B cell (primary cell): ENCODE measurements at regions not wholly inside any gene's neighbourhood (a gene's known extent, or its start where the extent isn't known, plus 50 kb on each side); places are given as distances from the start of the nearest gene placed in this dataset.

Experiments
- ATAC-seq: fragments of 200-7000 bp; cut with Tn5 transposase; one replicate; pipeline ENCODE4 v1.10.0; 2021; ENCODE audit warnings: low read depth, mild to moderate bottlenecking, moderate number of reproducible peaks, moderate library complexity
- CTCF ChIA-PET: fragments of 350-600 bp; sonication (Branson Sonifier 250); formaldehyde crosslinking; loops from one replicate; lab custom pipeline; 2021; ENCODE audit warnings: antibody characterized with exemption, inconsistent platforms; lab: Charles Lee
- POLR2A ChIA-PET: fragments of 350-600 bp; sonication (Branson Sonifier 250); formaldehyde crosslinking; loops from one replicate; lab custom pipeline; 2021; ENCODE audit warnings: antibody characterized with exemption; lab: Charles Lee
- DNase-seq: peaks from one replicate; pipeline ENCODE4 v3.0.0; 2013
- H2AFZ ChIP-seq: 2 replicates; pipeline ENCODE4 v1.6.1; 2012; ENCODE audit warnings: mild to moderate bottlenecking, low read depth, low read length; ENCODE audit not compliant: insufficient read depth, poor library complexity, severe bottlenecking
- H3K27ac ChIP-seq, 2 donors: 1 replicate in 1 of 2; 2 replicates in 1 of 2; pipeline ENCODE4 v1.5.1; 2012 to 2013; ENCODE audit warnings: low read length in 2 of 2, mild to moderate bottlenecking in 2 of 2, moderate library complexity in 1 of 2
- H3K27me3 ChIP-seq, 4 experiments: fragments of 200-600 bp in 1 of 4; sonication (generic) in 1 of 4; replicated peaks in 1 of 4; 1 replicate in 2 of 4; 2 replicates in 2 of 4; pipeline versions ENCODE4 v1.6.1 to v1.7.0; 2013 to 2016; ENCODE audit warnings: low read length in 3 of 4, mild to moderate bottlenecking in 2 of 4, mixed read lengths in 1 of 4, moderate library complexity in 1 of 4; ENCODE audit not compliant: insufficient read depth in 4 of 4, control insufficient read depth in 3 of 4; ENCODE audit errors: control extremely low read depth in 1 of 4
- H3K36me3 ChIP-seq, 2 experiments: replicated peaks in 1 of 2; 1 replicate in 1 of 2; 2 replicates in 1 of 2; pipeline versions ENCODE4 v1.6.1 to v1.7.1; 2013; ENCODE audit warnings: low read length in 1 of 2; ENCODE audit not compliant: insufficient read depth in 2 of 2, control insufficient read depth in 1 of 2; ENCODE audit errors: control extremely low read depth in 1 of 2, extremely low read depth in 1 of 2
- H3K4me1 ChIP-seq, 2 donors: fragments of 200-600 bp in 1 of 2; sonication (generic) in 1 of 2; 1 replicate in 1 of 2; 2 replicates in 1 of 2; pipeline versions ENCODE4 v1.5.1 to v1.6.1; 2013 to 2017; ENCODE audit warnings: low read length in 2 of 2; ENCODE audit not compliant: control insufficient read depth in 2 of 2, insufficient read depth in 2 of 2
- H3K4me2 ChIP-seq: replicated peaks from 2 replicates; pipeline ENCODE3; 2012; ENCODE audit warnings: mild to moderate bottlenecking, low read depth, low read length; ENCODE audit not compliant: poor library complexity, severe bottlenecking
- H3K4me3 ChIP-seq, 5 experiments: fragments of 200-600 bp in 1 of 5; sonication (generic) in 1 of 5; 1 replicate in 3 of 5; 2 replicates in 2 of 5; pipeline versions ENCODE4 v1.5.1 to v1.7.0; 2011 to 2016; ENCODE audit warnings: low read length in 4 of 5, mild to moderate bottlenecking in 4 of 5, low read depth in 2 of 5, control low read depth in 1 of 5, moderate library complexity in 1 of 5; ENCODE audit not compliant: insufficient read depth in 1 of 5; ENCODE audit errors: control extremely low read depth in 1 of 5, extremely low read depth in 1 of 5
- H3K79me2 ChIP-seq: fragments of 200-600 bp; sonication (generic); one replicate; pipeline ENCODE4 v1.6.0; 2016; ENCODE audit warnings: low read length; ENCODE audit not compliant: control insufficient read depth, insufficient read depth
- H3K9ac ChIP-seq: fragments of 200-600 bp; sonication (generic); 2 replicates; pipeline ENCODE4 v1.6.1; 2017; ENCODE audit warnings: mild to moderate bottlenecking, low read length, moderate library complexity
- H3K9me3 ChIP-seq, 3 donors: one replicate each; pipeline versions ENCODE4 v1.6.1 to v1.7.1; 2013; ENCODE audit warnings: low read length in 2 of 3; ENCODE audit not compliant: control insufficient read depth in 2 of 3, insufficient read depth in 1 of 3; ENCODE audit errors: control extremely low read depth in 1 of 3
- H4K20me1 ChIP-seq: 2 replicates; pipeline ENCODE4 v1.6.0; 2012; ENCODE audit warnings: mild to moderate bottlenecking, low read length; ENCODE audit not compliant: insufficient read depth, control insufficient read depth, poor library complexity, severe bottlenecking
- H3K27ac Mint-ChIP-seq: one replicate; pipeline ENCODE4 v1.8.0; 2021; ENCODE audit warnings: mixed read lengths
- H3K27me3 Mint-ChIP-seq: one replicate; pipeline ENCODE4 v1.8.0; 2021; ENCODE audit warnings: mixed read lengths
- H3K4me1 Mint-ChIP-seq: one replicate; pipeline ENCODE4 v1.8.0; 2021; ENCODE audit warnings: mixed read lengths
- H3K4me3 Mint-ChIP-seq: one replicate; pipeline ENCODE4 v1.8.0; 2021; ENCODE audit warnings: mixed read lengths
- H3K9me3 Mint-ChIP-seq: one replicate; pipeline ENCODE4 v1.8.0; 2022; ENCODE audit warnings: mixed read lengths; ENCODE audit not compliant: insufficient read depth
- CTCF ChIP-seq: fragments of 200-600 bp; IDR thresholded peaks from one replicate; pipeline ENCODE4 v1.8.0; 2022; ENCODE audit warnings: antibody characterized with exemption, mild to moderate bottlenecking
- EZH2 ChIP-seq: IDR thresholded peaks from 2 replicates; pipeline ENCODE4 v1.6.1; 2012; ENCODE audit warnings: borderline replicate concordance, low read depth, mild to moderate bottlenecking, moderate library complexity, low read length; ENCODE audit not compliant: insufficient read depth, poor library complexity, severe bottlenecking
- WGBS: methylation state at CpG from one replicate; pipeline ENCODE4 v1.1.5; 2013; ENCODE audit warnings: missing lambda C conversion rate; ENCODE audit not compliant: insufficient coverage; 5-methylcytosine and 5-hydroxymethylcytosine counted together
- intact Hi-C: fragments of 100-400 bp; cut with micrococcal nuclease; formaldehyde crosslinking; loops from one replicate; pipeline ENCODE4 v1.10.0; 2022

GRCh38 chr2:239711911-239712570 is 311.2 kb upstream of the HDAC4 start:
- TF ChIP-seq CTCF = no peak
- no peak for TF ChIP-seq EZH2
- Histone ChIP-seq H3K4me2 (no peak overlapping the region), H4K20me1 (no peaks in the 10 kb centered on the region), H3K36me3 (no peaks in the 10 kb centered on the region), H3K27me3 (peaks cover 0 to 3% (median 0%) of the 10 kb centered on the region in 4 experiments), H3K79me2 (no peaks in the 10 kb centered on the region), H3K4me3 (no peak overlapping the region), H3K27ac (no peak overlapping the region), H3K4me1 (no peaks in the 10 kb centered on the region), H3K9me3 (peaks cover 0 to 38% (median 5%) of the 10 kb centered on the region in 3 donors), H2AFZ (no peak overlapping the region), H3K9ac (no peak overlapping the region)
- ChIA-PET CTCF (no interaction called here), POLR2A (no interaction called here)
- DNase-seq (no peak), ATAC-seq (no peak)
- Mint-ChIP-seq H3K9me3 (peaks cover 6% of the 10 kb centered on the region), H3K4me1 (no peaks in the 10 kb centered on the region), H3K4me3 (no peak overlapping the region), H3K27ac (no peak overlapping the region), H3K27me3 (peaks cover 21% of the 10 kb centered on the region)
- 91% methylated on average over 8 of the region's 8 CpGs for WGBS
- intact Hi-C loops = no loop called here

- Histone ChIP-seq H4K20me1 (no peaks in the 10 kb centered on the region), H3K9me3 (peaks cover 0 to 38% (median 5%) of the 10 kb centered on the region in 3 donors), H3K4me1 (no peaks in the 10 kb centered on the region), H2AFZ (no peak overlapping the region), H3K4me3 (no peak overlapping the region), H3K27me3 (peaks cover 0 to 7% (median 0%) of the 10 kb centered on the region in 4 experiments), H3K36me3 (no peaks in the 10 kb centered on the region), H3K9ac (no peak overlapping the region), H3K4me2 (no peak overlapping the region), H3K79me2 (no peaks in the 10 kb centered on the region), H3K27ac (no peak overlapping the region)
- intact Hi-C loops = no loop called here
- ChIA-PET CTCF (no interaction called here), POLR2A (no interaction called here)
- 61% methylated on average over 6 of the region's 7 CpGs for WGBS
- peaks cover 24% of the 10 kb centered on the region for H3K27me3 Mint-ChIP-seq
- no peak for DNase-seq
- no peak overlapping the region for H3K27ac Mint-ChIP-seq
- H3K4me3 Mint-ChIP-seq = no peak overlapping the region
- TF ChIP-seq CTCF (no peak), EZH2 (no peak)
- no peaks in the 10 kb centered on the region for H3K4me1 Mint-ChIP-seq
- peaks cover 6% of the 10 kb centered on the region for H3K9me3 Mint-ChIP-seq
- ATAC-seq = no peak
Measured at GRCh38 chr2:239710953-239711861, 310.4 kb upstream of the HDAC4 start.
